HG03064 (cell line): ENCODE measurements at regions not wholly inside any gene's neighbourhood (a gene's known extent, or its start where the extent isn't known, plus 50 kb on each side); places are given as distances from the start of the nearest gene placed in this dataset.

ENCODE experiments used
- ATAC-seq: cut with Tn5 transposase; IDR thresholded peaks from one replicate; pipeline ENCODE4 v1.9.1; 2021; ENCODE audit warnings: low read depth; ENCODE audit not compliant: unreplicated experiment

- no peak for ATAC-seq
Measured at GRCh38 chr9:20065046-20065445, 276.2 kb upstream of the SLC24A2 start.

GRCh38 chr9:20054734-20055133 is 265.9 kb upstream of the SLC24A2 start:
- ATAC-seq = no peak

- ATAC-seq = no peak
Measured at GRCh38 chr9:20048985-20049384, 260.1 kb upstream of the SLC24A2 start.

GRCh38 chr9:20048437-20048836 is 259.6 kb upstream of the SLC24A2 start:
- no peak for ATAC-seq

- no peak for ATAC-seq
Measured at GRCh38 chr9:20044686-20045085, 255.8 kb upstream of the SLC24A2 start.

GRCh38 chr9:20043461-20043860 is 254.6 kb upstream of the SLC24A2 start:
- ATAC-seq = no peak

GRCh38 chr9:20043035-20043434 is 254.2 kb upstream of the SLC24A2 start:
- peak; percentile 61 for ATAC-seq

GRCh38 chr9:20042128-20042711 is 253.4 kb upstream of the SLC24A2 start:
- ATAC-seq = no peak

GRCh38 chr9:20041697-20042081 is 252.9 kb upstream of the SLC24A2 start:
- ATAC-seq = no peak

GRCh38 chr9:20040991-20041696 is 252.3 kb upstream of the SLC24A2 start:
- ATAC-seq = no peak

GRCh38 chr9:20037699-20038098 is 248.9 kb upstream of the SLC24A2 start:
- ATAC-seq = no peak

GRCh38 chr9:20033511-20033910 is 244.7 kb upstream of the SLC24A2 start:
- ATAC-seq = no peak

- no peak for ATAC-seq
Measured at GRCh38 chr9:20032413-20033006, 243.7 kb upstream of the SLC24A2 start.

GRCh38 chr9:20031836-20032235 is 243.0 kb upstream of the SLC24A2 start:
- ATAC-seq = no peak

- ATAC-seq = no peak
Measured at GRCh38 chr9:20030671-20031070, 241.8 kb upstream of the SLC24A2 start.

- ATAC-seq = no peak
Measured at GRCh38 chr9:20030221-20030620, 241.4 kb upstream of the SLC24A2 start.

GRCh38 chr9:20028849-20029231 is 240.0 kb upstream of the SLC24A2 start:
- ATAC-seq = no peak

GRCh38 chr9:20028192-20028848 is 239.5 kb upstream of the SLC24A2 start:
- no peak for ATAC-seq

- no peak for ATAC-seq
Measured at GRCh38 chr9:20023961-20024571, 235.2 kb upstream of the SLC24A2 start.

- ATAC-seq = no peak
Measured at GRCh38 chr9:20023210-20023905, 234.5 kb upstream of the SLC24A2 start.

GRCh38 chr9:20022410-20022809 is 233.6 kb upstream of the SLC24A2 start:
- ATAC-seq = no peak
